ENCODE measurements at regions not wholly inside any gene's neighbourhood (a gene's known extent, or its start where the extent isn't known, plus 50 kb on each side); places are given as distances from the start of the nearest gene placed in this dataset.
A peak's percentile ranks its signal among the peaks of the same experiment; 100 is the strongest.

GRCh38 chr13:47310401-47310800 is 413.5 kb upstream of the HTR2A start:
- Mint-ChIP-seq H3K36me3 (ENCODE audit: low read depth) (no peaks in the 10 kb centered on the region), H3K27me3 (ENCODE audit: low read depth) (no peaks in the 10 kb centered on the region), H3K4me1 (no peaks in the 10 kb centered on the region), H3K27ac (peak overlapping the region in 1 of 3 experiments; percentile 57), H3K4me3 (no peak overlapping the region), H3K9me3 (peaks cover 17% of the 10 kb centered on the region)
- TF ChIP-seq, protein P1, sequence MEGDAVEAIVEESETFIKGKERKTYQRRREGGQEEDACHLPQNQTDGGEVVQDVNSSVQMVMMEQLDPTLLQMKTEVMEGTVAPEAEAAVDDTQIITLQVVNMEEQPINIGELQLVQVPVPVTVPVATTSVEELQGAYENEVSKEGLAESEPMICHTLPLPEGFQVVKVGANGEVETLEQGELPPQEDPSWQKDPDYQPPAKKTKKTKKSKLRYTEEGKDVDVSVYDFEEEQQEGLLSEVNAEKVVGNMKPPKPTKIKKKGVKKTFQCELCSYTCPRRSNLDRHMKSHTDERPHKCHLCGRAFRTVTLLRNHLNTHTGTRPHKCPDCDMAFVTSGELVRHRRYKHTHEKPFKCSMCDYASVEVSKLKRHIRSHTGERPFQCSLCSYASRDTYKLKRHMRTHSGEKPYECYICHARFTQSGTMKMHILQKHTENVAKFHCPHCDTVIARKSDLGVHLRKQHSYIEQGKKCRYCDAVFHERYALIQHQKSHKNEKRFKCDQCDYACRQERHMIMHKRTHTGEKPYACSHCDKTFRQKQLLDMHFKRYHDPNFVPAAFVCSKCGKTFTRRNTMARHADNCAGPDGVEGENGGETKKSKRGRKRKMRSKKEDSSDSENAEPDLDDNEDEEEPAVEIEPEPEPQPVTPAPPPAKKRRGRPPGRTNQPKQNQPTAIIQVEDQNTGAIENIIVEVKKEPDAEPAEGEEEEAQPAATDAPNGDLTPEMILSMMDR (IDR thresholded peaks at IDR 0.05; ENCODE audit: unreplicated experiment in 3 of 3) = no peak

DNA sequence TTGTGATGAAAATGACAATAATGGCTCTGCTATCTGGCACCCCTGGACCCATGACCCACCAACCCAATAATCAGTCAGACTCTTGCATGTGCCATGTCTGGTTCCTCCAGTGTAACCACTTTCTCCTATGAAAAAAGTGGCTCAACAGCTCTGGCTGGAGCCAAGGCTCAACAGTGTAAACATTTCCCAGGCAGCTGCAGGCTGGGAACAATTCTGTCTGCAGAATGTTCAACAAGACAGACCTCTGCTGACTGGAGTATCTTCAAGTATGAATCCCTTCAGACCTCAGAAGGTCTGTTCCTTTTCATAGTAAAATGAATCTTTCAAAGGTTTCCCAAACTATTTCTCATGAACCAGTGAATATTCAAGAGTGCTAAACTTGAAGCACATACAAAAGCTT is 410.1 kb upstream of the HTR2A start:
- H3K27me3 Mint-ChIP-seq (ENCODE audit: low read depth) = no peaks in the 10 kb centered on the region
- no peaks in the 10 kb centered on the region for H3K36me3 Mint-ChIP-seq (ENCODE audit: low read depth)
- TF ChIP-seq, protein P1 (IDR thresholded peaks at IDR 0.05; ENCODE audit: unreplicated experiment in 3 of 3) = no peak
- peaks cover 17% of the 10 kb centered on the region for H3K9me3 Mint-ChIP-seq
- no peak overlapping the region for H3K27ac Mint-ChIP-seq
- no peaks in the 10 kb centered on the region for H3K4me1 Mint-ChIP-seq
- no peak overlapping the region for H3K4me3 Mint-ChIP-seq

DNA sequence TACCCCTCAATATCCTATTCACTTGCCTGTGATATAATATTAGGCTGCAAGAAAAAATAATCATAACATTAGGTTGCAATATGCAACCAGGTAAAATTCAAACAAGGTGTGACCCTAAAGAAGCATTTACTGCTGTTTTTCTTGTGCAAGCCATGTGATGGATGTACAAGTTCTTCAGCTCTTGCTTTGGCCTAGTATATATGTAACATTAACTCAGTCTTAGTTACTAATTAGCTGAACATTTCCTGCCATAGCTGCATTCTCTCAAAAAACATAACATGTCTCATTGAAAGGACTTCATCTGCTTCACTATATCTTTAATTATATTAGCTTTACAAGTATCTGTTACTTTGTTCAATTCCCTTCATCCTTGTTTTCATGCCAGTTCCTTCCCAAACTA is 406.8 kb upstream of the HTR2A start:
- no peaks in the 10 kb centered on the region for H3K4me1 Mint-ChIP-seq
- TF ChIP-seq, protein P1 (IDR thresholded peaks at IDR 0.05; ENCODE audit: unreplicated experiment in 3 of 3) = no peak
- no peak overlapping the region for H3K4me3 Mint-ChIP-seq
- H3K27ac Mint-ChIP-seq = peak overlapping the region in 2 of 3 experiments; percentile 79 to 85
- H3K36me3 Mint-ChIP-seq (ENCODE audit: low read depth) = no peaks in the 10 kb centered on the region
- no peaks in the 10 kb centered on the region for H3K9me3 Mint-ChIP-seq
- H3K27me3 Mint-ChIP-seq (ENCODE audit: low read depth) = no peaks in the 10 kb centered on the region

DNA sequence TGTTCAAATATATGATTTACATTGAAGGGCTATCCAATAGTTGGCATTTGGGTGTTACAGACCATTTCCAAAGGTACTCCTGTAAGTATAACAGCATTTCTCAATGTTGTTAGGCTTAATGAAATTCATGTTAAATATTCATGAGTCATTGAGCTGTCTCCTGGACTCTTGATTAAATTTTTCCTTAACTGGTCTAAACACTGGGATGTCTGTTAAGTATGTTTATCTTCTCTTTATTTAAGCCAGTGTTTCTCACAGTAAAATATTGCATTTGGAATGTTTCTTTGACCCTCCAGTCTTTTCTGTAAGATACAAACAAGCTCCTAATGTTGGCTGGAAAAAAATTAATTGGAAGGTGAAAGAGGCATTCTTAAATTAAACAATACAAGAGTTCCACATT is 402.5 kb upstream of the HTR2A start:
- Mint-ChIP-seq H3K4me3 (no peak overlapping the region), H3K4me1 (no peaks in the 10 kb centered on the region), H3K36me3 (ENCODE audit: low read depth) (no peaks in the 10 kb centered on the region), H3K9me3 (peaks cover 13% of the 10 kb centered on the region), H3K27ac (peak overlapping the region; percentile 2 to 43 (median 32)), H3K27me3 (ENCODE audit: low read depth) (no peaks in the 10 kb centered on the region)
- TF ChIP-seq, protein P1 (IDR thresholded peaks at IDR 0.05; ENCODE audit: unreplicated experiment in 3 of 3) = no peak

DNA sequence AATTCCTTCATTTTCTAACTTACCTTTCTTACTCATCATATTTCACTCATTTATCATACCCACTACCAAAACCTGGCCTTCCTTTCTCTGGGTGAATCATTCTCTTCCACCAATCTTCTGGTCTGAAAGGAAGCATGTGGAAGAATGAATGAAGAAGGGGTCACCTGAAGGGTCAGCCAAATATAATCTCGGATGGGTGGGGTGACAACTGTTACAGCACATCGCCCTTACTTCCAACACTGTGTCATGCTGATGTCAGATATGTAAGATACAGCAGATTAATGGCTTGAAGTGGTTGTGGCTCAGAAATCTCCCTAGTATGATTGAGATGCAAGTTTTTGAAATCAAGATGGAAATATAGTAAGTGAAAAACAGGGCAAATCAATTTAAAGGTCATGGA is 401.7 kb upstream of the HTR2A start:
- TF ChIP-seq, protein P1 (IDR thresholded peaks at IDR 0.05; ENCODE audit: unreplicated experiment in 3 of 3) = no peak
- H3K9me3 Mint-ChIP-seq = peaks cover 13% of the 10 kb centered on the region
- no peaks in the 10 kb centered on the region for H3K4me1 Mint-ChIP-seq
- H3K4me3 Mint-ChIP-seq = no peak overlapping the region
- H3K27me3 Mint-ChIP-seq (ENCODE audit: low read depth) = no peaks in the 10 kb centered on the region
- H3K27ac Mint-ChIP-seq = no peak overlapping the region
- H3K36me3 Mint-ChIP-seq (ENCODE audit: low read depth) = no peaks in the 10 kb centered on the region

DNA sequence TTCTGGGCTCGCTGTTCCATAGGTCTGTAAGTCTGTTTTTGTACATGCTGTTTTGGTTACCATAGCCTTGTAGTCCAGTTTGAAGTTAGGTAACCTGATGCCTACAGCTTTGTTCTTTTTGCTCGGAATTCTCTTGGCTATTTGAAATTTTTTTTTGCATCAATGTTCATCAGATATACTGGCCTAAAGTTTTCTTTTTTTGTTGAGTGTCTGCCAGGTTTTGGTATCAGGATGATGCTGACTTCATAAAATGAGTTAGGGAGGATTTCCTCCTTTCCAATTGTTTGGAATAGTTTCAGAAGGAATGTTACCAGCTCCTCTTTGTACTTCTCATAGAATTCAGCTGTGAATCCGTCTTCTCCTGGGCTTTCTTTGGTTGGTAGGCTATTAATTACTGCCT is 397.8 kb upstream of the HTR2A start:
- H3K36me3 Mint-ChIP-seq (ENCODE audit: low read depth) = no peaks in the 10 kb centered on the region
- no peaks in the 10 kb centered on the region for H3K4me1 Mint-ChIP-seq
- no peak overlapping the region for H3K4me3 Mint-ChIP-seq
- TF ChIP-seq, protein P1 (IDR thresholded peaks at IDR 0.05; ENCODE audit: unreplicated experiment in 3 of 3) = no peak
- no peak overlapping the region for H3K27ac Mint-ChIP-seq
- no peaks in the 10 kb centered on the region for H3K27me3 Mint-ChIP-seq (ENCODE audit: low read depth)
- H3K9me3 Mint-ChIP-seq = peaks cover 13% of the 10 kb centered on the region

Measured in nephron (organoid).